AG09319 (cell line): ENCODE measurements at regions not wholly inside any gene's neighbourhood (a gene's known extent, or its start where the extent isn't known, plus 50 kb on each side); places are given as distances from the start of the nearest gene placed in this dataset.

Experiments
- DNase-seq: peaks from one replicate; pipeline ENCODE4 v3.0.0-alpha.2; 2010; ENCODE audit warnings: low read depth; ENCODE audit errors: extremely low read depth
- TF ChIP-seq, protein P1 (sequence below): IDR thresholded peaks from 2 replicates; pipeline ENCODE4 v1.5.1; 2011; ENCODE audit warnings: low read depth, mild to moderate bottlenecking, inconsistent platforms, low read length, moderate library complexity

DNA sequence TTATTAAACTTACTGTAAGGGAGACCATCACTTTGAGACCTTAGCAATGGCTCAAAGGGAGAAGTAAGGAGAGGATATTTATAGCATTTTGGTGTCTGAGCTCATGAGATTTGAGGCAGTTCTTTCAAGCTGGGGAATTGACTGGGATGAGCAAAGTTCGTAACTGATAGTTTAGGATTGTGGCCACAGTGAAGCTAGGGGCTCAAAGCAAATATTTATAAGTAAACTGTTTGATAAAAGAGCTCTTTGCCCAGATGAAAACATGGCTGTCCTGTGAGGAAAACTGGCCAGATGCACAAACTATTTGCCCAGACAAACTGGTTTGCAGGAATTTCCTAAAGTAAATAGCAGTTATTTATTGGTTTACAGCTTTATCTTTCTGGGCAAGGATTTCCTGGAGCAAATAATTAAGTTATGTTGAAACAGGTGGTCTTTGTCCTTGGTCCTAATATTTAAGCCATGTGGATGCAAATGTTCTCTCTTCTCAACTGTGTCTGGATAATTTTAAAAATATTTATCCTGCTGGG is 59.7 kb upstream of the TMTC4 start:
- TF ChIP-seq, protein P1, sequence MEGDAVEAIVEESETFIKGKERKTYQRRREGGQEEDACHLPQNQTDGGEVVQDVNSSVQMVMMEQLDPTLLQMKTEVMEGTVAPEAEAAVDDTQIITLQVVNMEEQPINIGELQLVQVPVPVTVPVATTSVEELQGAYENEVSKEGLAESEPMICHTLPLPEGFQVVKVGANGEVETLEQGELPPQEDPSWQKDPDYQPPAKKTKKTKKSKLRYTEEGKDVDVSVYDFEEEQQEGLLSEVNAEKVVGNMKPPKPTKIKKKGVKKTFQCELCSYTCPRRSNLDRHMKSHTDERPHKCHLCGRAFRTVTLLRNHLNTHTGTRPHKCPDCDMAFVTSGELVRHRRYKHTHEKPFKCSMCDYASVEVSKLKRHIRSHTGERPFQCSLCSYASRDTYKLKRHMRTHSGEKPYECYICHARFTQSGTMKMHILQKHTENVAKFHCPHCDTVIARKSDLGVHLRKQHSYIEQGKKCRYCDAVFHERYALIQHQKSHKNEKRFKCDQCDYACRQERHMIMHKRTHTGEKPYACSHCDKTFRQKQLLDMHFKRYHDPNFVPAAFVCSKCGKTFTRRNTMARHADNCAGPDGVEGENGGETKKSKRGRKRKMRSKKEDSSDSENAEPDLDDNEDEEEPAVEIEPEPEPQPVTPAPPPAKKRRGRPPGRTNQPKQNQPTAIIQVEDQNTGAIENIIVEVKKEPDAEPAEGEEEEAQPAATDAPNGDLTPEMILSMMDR: no peak
- no peak for DNase-seq

GRCh38 chr13:100733261-100733660 is 58.7 kb upstream of the TMTC4 start:
- DNase-seq: no peak

GRCh38 chr13:100728201-100728600 is 53.6 kb upstream of the TMTC4 start:
- TF ChIP-seq, protein P1: no peak
- DNase-seq: no peak

More at GRCh38 chr13:100733261-100733660, 58.7 kb upstream of the TMTC4 start:
- TF ChIP-seq, protein P1: no peak

DNA sequence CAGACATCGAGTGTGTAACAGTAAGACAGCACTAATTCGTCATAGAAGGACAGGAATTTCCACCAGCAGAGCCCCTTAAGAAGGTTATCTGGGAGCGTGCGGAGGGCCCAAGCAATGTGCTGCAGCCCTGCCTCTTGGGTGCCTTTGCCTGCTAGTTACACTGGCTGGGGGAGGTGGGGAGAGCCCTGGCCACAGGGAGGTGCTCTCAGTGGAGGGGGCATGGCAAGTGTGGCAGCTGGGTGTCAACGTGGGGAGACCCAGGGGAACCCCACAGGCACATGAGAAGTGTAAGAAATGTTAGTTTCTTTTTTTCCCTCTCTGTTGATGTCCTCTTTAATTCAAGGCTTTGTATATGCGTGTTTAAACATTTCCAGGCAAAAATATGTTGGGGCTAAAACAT is 50.9 kb upstream of the TMTC4 start:
- no peak for DNase-seq
- TF ChIP-seq, protein P1: no peak

DNA sequence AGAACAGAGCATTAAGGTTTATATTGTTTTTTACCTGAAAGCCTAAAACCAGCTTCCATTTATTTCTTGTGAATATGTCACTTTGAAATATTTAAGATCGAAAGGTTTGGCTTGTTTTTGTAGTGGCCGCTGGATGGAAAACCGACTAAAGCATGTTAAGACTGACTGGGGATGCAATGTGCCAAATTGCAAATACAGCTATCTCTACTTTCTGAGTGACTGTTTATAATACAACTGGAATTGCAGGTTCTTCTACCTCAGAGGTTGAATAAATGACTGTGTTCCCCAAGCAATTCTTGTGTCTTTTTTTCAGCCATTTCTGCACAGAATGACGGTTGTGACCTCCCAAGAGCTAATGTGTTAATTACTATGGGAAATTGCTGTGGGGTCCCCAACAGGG is 50.0 kb upstream of the TMTC4 start:
- TF ChIP-seq, protein P1: no peak
- DNase-seq: no peak
